GM18858 (cell line): ENCODE measurements at regions not wholly inside any gene's neighbourhood (a gene's known extent, or its start where the extent isn't known, plus 50 kb on each side); places are given as distances from the start of the nearest gene placed in this dataset.

Experiments used
- ATAC-seq: cut with Tn5 transposase; IDR thresholded peaks from one replicate; pipeline ENCODE4 v1.9.1; 2021; ENCODE audit not compliant: unreplicated experiment

GRCh38 chr1:101290922-101291561, 54.2 kb downstream of the S1PR1 start:
- no peak for ATAC-seq

GRCh38 chr1:101291562-101292380, 55.0 kb downstream of the S1PR1 start:
- ATAC-seq = no peak

DNA sequence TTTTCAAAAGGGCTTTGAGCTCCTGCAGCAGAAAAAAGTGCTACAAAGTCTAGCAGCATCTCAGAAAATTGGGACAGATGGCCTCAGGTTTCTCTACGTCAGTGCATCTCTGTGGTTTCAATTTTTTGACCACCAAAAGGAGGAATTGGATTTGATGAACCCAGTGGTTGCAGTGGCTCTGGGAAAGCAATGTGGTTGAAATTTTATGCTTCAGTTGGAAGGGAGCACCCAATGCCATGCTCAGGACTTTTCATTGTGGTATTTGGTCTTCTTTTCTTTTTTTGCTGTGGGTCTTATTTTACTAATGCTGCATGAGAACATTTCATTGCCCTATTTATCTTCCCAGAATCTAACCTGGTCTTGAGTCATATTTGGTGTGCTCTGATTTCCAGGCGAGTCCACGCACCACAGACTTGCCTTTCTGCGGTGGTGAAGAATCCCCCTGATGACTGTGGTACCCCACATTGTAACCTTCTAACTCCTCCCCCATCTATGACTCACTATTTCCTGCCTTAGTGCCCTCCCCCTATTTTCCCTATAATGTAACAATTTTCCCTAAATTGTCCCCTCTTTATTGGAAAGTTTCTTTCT, 56.7 kb downstream of the S1PR1 start:
- ATAC-seq = peak; percentile 44

GRCh38 chr1:101295209-101295608, 58.4 kb downstream of the S1PR1 start:
- no peak for ATAC-seq

- no peak for ATAC-seq
Measured at GRCh38 chr1:101298663-101299062, 61.8 kb downstream of the S1PR1 start.

DNA sequence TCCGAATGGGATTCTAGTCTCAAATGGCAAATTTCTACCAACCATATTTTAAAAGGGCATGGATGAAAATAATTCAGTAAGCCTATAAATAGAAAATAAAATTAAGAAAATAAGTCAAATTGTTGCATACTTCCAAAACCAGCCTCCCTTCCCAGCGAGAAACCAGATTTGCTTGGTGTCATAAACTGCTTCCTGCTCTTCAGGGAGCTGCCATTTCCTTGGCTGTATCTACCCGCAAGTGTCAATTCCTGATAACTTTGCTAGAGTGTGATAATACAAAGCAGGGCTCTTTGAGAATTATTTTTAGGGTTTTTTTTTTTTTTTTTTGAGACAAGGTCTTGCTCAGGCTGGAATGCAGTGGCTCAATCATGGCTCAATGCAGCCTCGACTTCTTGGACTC, 62.3 kb downstream of the S1PR1 start:
- no peak for ATAC-seq

DNA sequence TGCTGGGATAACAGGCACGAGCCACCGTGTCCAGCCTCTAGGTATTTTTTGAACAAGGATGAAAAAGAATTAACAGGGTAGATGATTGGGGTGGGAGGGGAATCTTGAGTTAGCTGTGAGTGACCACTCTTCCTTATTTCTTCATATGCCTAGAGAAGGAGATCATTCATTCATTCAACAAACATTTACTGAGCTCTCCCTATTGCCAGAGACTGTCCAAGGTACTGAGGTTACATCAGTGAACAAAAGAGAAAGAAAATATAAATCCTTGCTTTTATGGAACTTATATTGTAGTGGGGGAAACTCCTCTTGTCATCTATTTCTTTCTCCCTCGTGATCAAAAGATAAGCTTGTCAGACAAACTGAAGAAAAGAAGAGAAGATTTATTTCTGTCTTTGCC, 62.9 kb downstream of the S1PR1 start:
- ATAC-seq = no peak

DNA sequence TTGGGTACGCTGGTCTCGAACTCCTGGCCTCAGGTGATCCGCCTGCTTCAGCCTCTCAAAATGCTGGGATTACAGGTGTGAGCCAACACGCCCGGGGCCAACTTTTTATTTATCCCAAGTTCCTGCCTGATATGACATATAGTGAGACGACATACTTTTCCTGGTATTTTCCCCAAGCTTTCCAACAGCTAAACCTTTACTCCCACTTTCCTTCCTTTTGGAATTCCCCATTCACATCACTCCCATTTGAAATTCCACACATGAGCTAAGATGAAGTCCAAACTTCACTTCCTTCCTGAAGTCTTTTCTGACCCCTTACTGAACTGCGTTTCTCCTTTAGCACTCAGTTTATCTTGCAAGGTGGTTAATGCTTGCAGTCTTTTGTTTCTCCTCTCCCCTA, 64.1 kb downstream of the S1PR1 start:
- no peak for ATAC-seq

DNA sequence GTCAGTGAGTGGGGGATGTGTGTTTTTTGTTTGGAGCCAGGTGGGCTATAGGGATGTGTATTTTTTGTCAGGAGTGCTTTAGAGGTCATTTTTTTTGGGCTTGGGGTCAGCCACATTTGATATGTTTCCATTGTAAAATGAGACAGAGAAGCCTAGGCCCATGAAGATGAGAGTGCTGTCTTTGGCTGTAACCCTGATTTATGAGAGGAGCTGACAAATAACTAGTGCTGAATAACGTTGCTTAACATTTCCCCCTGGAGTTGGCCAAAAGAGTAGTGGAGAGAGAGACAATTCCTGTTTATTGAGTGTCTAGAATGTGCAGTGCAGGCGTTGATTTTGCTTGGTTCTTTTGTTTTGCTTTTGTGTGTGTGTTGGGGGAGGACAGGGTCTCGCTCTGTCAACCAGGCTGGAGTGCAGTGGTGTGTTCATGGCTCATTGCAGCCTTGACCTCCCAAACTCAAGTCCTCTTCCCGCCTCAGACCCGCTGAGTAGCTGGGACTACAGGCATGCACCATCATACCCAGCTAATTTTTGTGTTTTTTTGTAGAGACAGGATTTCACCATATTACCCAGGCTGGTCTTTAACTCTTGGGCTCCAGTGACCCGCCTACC, 64.7 kb downstream of the S1PR1 start:
- ATAC-seq = no peak

DNA sequence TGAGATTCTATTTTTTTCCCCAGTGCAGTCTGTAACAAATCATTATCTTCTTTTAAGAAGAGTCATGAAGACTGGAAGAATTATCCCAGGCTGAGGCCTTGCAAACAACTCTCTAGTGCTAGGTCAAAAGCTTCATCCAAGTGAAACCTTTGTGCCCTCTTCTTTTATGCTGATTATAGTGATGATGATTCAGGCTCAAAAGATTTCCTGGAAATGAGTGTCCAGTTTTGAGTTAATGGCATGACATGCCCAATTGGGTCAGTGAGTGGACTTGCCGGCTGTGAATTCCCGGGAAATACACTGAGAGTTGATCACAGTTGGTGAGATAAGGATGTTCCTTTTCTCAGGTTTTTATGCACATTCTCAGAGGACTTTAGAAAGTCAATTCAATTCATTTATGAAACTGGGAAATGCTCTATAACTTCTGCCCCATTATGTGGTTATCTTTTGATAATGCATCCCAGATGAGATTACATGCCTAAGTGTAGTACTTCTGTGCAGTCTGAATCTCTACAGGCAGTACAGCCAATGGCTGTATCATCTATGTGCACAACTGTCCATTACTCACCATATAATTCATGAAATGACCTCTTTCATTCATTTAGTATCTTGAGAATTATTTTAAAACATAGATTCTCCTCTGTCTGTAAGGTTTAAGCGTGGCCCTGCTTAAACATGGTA, 66.2 kb downstream of the S1PR1 start:
- ATAC-seq = no peak

- no peak for ATAC-seq
Measured at GRCh38 chr1:101307985-101308689, 71.3 kb downstream of the S1PR1 start.

DNA sequence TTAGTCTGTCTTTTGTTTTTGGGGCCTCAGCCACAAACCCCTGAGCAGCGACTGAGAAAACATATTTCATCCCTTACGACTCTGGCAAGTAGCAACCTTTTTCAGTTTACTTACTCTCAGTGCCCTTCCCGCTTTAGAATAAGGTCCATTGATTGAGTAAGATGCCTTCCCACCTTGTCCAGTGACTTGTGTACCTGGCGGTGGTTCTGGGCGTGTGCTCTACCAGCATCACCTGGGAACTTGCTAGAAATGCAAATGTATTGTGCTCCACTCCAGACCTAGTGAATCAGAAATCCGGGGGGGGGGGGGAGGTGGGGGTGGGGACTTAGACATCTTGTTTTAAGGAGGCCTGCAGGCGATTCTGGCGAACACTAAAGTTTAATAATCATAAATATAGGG, 72.1 kb downstream of the S1PR1 start:
- no peak for ATAC-seq

- ATAC-seq = peak; percentile 36
Measured at GRCh38 chr1:101309334-101310311, 72.8 kb downstream of the S1PR1 start.

GRCh38 chr1:101310506-101310905, 73.7 kb downstream of the S1PR1 start:
- ATAC-seq = no peak

- no peak for ATAC-seq
Measured at GRCh38 chr1:101311146-101311920, 74.5 kb downstream of the S1PR1 start.

DNA sequence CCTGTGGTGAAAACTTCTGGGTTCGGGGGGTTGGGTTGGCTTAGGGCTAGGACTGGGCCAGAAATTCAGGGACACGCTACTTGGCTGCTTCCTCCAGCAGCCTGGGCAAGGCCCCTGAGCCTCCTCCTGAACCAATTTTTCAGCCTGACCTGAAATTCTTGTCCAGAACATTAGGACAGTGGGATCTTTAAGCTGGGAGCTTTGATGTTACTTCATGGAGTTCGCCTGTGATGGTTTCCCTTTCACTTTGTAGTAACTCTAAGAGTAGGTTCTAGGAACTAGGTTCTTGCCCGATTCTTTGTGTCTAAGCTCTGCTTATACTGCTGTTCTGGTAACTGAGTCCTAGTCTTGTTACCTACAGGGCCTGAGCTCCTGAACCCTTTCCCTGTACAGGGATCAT, 75.3 kb downstream of the S1PR1 start:
- ATAC-seq = no peak

DNA sequence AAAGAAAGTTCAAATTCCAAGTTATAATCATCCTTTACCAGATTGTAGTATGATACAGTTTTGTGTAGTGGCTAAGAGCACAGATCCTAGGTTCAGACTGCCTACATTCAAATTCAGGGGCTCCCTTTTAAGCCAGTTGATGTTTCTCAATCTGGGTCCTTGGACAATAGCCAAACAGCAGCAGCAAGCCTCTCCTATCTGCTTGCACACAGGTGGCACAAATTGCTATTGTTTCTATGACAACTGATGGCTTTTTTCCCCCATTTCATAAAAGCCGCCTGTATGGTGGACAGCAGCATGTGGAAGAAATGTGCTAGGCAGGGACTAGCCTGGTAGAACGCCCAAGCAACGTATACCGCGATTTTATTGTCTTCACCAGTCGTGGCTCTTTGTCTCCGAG, 76.5 kb downstream of the S1PR1 start:
- ATAC-seq = no peak

DNA sequence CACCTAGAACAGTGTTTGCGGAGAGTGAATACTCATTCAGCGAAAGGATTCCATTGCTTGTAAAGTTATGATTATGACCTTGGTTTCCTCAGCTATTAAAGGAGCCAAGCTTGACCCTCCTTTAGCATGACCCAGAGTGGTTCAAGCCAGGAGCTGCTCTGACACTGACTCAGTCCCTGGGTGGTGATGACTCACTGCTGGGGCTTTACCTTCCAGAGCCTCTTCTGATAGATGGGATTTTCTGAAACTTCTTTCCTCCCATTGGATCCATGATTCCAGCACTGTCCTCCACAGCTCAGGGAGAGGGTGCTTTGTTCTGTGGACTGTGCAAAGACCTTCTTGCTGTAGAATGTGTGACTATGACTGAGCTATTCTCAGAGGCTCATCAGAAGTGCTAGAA, 77.4 kb downstream of the S1PR1 start:
- ATAC-seq = peak; percentile 43

GRCh38 chr1:101316256-101316655, 79.4 kb downstream of the S1PR1 start:
- no peak for ATAC-seq
